ENCODE measurements at regions not wholly inside any gene's neighbourhood (a gene's known extent, or its start where the extent isn't known, plus 50 kb on each side); places are given as distances from the start of the nearest gene placed in this dataset.

DNA sequence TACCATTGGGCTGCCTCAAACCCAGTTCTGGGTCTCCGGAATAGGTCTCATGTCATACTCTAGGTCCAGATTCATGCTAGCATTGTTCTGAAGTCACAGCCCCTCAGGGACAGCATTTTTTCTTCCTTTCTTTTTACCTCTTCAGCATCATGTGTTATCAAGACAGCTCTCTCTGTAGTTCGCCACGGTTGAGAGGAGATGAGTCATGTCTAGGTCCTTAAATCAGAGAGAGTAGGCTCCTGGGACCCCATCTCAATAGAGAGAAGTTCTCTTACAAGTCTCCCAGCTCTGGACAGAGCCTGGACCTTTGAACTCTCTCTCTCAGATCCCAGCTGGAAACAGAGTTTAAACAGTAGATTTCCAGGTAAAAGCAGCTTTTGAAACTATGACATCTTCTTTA is 332.4 kb upstream of the CD180 start:
- no peak overlapping the region for H3K4me3 ChIP-seq (ENCODE audit: low read depth, low read length)
- peaks cover 4% of the 10 kb centered on the region for H3K9me3 ChIP-seq (ENCODE audit: control insufficient read depth, insufficient read depth, low read length)
- H3K36me3 ChIP-seq (ENCODE audit: control insufficient read depth, insufficient read depth, low read length): no peaks in the 10 kb centered on the region
- H3K27ac ChIP-seq (ENCODE audit: low read depth, low read length): no peak overlapping the region
- 69% methylated on average over 3 of the region's 3 CpGs for WGBS (ENCODE audit: insufficient coverage)
- DNase-seq (ENCODE audit: low read depth in 4 of 6, low spot score in 6 of 6): no peak
- H3K27me3 ChIP-seq (ENCODE audit: control insufficient read depth, insufficient read depth, low read length): no peaks in the 10 kb centered on the region
- H3K4me1 ChIP-seq (ENCODE audit: control insufficient read depth, insufficient read depth, low read length): no peaks in the 10 kb centered on the region

GRCh38 chr5:67526793-67527192 is 330.2 kb upstream of the CD180 start:
- no peak overlapping the region for H3K4me3 ChIP-seq (ENCODE audit: low read depth, low read length)
- H3K9me3 ChIP-seq (ENCODE audit: control insufficient read depth, insufficient read depth, low read length): peaks cover 4% of the 10 kb centered on the region
- no peaks in the 10 kb centered on the region for H3K4me1 ChIP-seq (ENCODE audit: control insufficient read depth, insufficient read depth, low read length)
- no peaks in the 10 kb centered on the region for H3K36me3 ChIP-seq (ENCODE audit: control insufficient read depth, insufficient read depth, low read length)
- H3K27me3 ChIP-seq (ENCODE audit: control insufficient read depth, insufficient read depth, low read length): no peaks in the 10 kb centered on the region
- no peak overlapping the region for H3K27ac ChIP-seq (ENCODE audit: low read depth, low read length)
- no CpG with 5 or more reads among the region's 2 CpGs for WGBS (ENCODE audit: insufficient coverage)
- no peak for DNase-seq (ENCODE audit: low read depth in 4 of 6, low spot score in 6 of 6)

- H3K4me3 ChIP-seq (ENCODE audit: low read depth, low read length): no peak overlapping the region
- no peaks in the 10 kb centered on the region for H3K4me1 ChIP-seq (ENCODE audit: control insufficient read depth, insufficient read depth, low read length)
- H3K9me3 ChIP-seq (ENCODE audit: control insufficient read depth, insufficient read depth, low read length): no peaks in the 10 kb centered on the region
- no peak overlapping the region for H3K27ac ChIP-seq (ENCODE audit: low read depth, low read length)
- H3K36me3 ChIP-seq (ENCODE audit: control insufficient read depth, insufficient read depth, low read length): no peaks in the 10 kb centered on the region
- WGBS (ENCODE audit: insufficient coverage): 83% methylated on average over 1 of the region's 6 CpGs
- DNase-seq (ENCODE audit: low read depth in 4 of 6, low spot score in 6 of 6): peak in 2 of 6 donors; percentile 70 to 93
- H3K27me3 ChIP-seq (ENCODE audit: control insufficient read depth, insufficient read depth, low read length): no peaks in the 10 kb centered on the region
Observed at GRCh38 chr5:67520161-67520908, 323.7 kb upstream of the CD180 start.

DNA sequence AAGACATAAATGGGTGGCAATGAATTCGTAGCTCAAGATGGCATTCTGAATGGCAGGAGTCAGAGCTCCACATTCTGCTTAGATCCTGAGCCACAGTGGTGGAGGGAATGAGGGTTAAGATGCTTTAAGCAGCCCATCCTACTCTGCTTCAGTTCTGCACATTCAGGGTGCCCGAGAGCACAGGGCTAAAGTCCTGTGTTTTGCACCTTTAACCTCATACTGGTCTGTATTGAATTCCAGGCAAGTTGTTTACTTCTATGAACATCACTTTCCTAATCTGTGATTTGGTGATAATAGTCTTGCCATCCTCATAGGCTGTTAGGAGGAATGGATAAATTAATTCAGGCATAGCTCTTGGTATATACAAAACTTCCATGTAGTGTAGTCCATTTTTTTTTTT is 321.6 kb upstream of the CD180 start:
- no peaks in the 10 kb centered on the region for H3K36me3 ChIP-seq (ENCODE audit: control insufficient read depth, insufficient read depth, low read length)
- H3K4me1 ChIP-seq (ENCODE audit: control insufficient read depth, insufficient read depth, low read length): no peaks in the 10 kb centered on the region
- H3K4me3 ChIP-seq (ENCODE audit: low read depth, low read length): no peak overlapping the region
- WGBS (ENCODE audit: insufficient coverage): no CpG with 5 or more reads among the region's 2 CpGs
- no peaks in the 10 kb centered on the region for H3K9me3 ChIP-seq (ENCODE audit: control insufficient read depth, insufficient read depth, low read length)
- DNase-seq (ENCODE audit: low read depth in 4 of 6, low spot score in 6 of 6): no peak
- H3K27me3 ChIP-seq (ENCODE audit: control insufficient read depth, insufficient read depth, low read length): no peaks in the 10 kb centered on the region
- no peak overlapping the region for H3K27ac ChIP-seq (ENCODE audit: low read depth, low read length)

DNA sequence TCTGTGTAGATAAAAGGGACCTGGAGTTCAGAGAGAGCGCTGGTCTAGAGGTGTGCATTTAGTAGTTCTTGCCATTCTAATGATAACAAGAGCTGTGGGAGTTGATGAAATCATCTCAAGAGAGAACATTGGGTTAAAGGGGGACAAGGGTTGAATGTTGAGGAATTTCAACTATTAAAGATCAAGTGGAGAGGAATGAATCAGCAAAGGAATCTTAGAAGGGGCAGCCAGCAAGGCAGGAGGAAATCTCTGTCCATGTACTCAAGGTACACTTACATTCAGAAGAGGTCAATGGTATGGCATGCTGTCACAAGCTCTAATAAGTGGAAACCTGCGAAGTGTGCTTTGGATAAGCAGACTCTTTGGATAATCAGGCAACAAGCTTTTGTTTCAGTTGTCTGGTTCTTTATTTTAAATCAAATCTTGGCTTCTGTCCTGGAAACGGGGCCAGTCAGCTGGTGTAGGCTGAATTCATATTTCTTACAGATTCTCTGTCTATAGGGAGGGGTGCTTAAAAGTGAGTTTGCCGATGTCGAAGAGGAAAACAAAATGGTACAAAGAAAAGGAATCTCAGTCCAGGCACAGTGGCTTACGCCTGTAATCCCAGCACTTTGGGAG is 320.5 kb upstream of the CD180 start:
- Histone ChIP-seq H3K4me3 (ENCODE audit: low read depth, low read length) (no peak overlapping the region), H3K36me3 (ENCODE audit: control insufficient read depth, insufficient read depth, low read length) (no peaks in the 10 kb centered on the region), H3K27me3 (ENCODE audit: control insufficient read depth, insufficient read depth, low read length) (no peaks in the 10 kb centered on the region), H3K27ac (ENCODE audit: low read depth, low read length) (no peak overlapping the region), H3K9me3 (ENCODE audit: control insufficient read depth, insufficient read depth, low read length) (no peaks in the 10 kb centered on the region), H3K4me1 (ENCODE audit: control insufficient read depth, insufficient read depth, low read length) (no peaks in the 10 kb centered on the region)
- WGBS (ENCODE audit: insufficient coverage): 92% methylated on average over 4 of the region's 6 CpGs
- DNase-seq (ENCODE audit: low read depth in 4 of 6, low spot score in 6 of 6): peak in 1 of 6 donors; percentile 83

GRCh38 chr5:67515762-67516161 is 319.2 kb upstream of the CD180 start:
- H3K36me3 ChIP-seq (ENCODE audit: control insufficient read depth, insufficient read depth, low read length): no peaks in the 10 kb centered on the region
- no peak overlapping the region for H3K27ac ChIP-seq (ENCODE audit: low read depth, low read length)
- no peak for DNase-seq (ENCODE audit: low read depth in 4 of 6, low spot score in 6 of 6)
- H3K9me3 ChIP-seq (ENCODE audit: control insufficient read depth, insufficient read depth, low read length): no peaks in the 10 kb centered on the region
- no peaks in the 10 kb centered on the region for H3K27me3 ChIP-seq (ENCODE audit: control insufficient read depth, insufficient read depth, low read length)
- H3K4me1 ChIP-seq (ENCODE audit: control insufficient read depth, insufficient read depth, low read length): no peaks in the 10 kb centered on the region
- no peak overlapping the region for H3K4me3 ChIP-seq (ENCODE audit: low read depth, low read length)
- 88% methylated on average over 1 of the region's 2 CpGs for WGBS (ENCODE audit: insufficient coverage)

DNA sequence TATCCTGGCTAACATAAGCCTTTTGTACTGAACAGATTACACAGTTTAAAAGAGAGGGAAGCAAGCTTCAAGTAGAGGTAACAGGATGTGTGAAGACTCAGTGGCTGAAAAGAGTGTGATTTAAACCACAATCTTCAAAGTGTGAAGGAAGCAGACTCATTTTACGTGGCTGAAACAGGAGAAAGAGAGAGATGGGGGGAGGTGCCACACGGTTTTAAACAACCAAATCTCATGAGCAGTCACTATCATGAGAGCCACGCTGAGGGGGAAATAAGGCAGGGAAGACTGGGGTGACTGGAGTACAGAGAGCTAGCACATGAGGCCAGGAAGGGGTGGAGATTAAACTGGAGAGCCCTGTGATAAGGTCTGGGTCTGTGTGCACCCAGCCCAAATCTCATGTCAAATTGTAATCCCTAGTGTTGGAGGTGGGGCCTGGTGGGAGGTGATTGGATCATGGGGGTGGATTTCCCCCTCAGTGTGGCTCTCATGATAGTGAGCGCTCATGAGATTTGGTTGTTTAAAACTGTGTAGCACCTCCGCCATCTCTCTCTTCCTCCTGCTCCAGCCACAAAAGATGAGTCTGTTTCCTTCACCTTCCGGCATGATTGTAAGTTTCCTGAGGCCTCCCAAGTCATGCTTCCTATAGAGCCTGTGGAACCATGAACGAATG is 318.6 kb upstream of the CD180 start:
- no peak for DNase-seq (ENCODE audit: low read depth in 4 of 6, low spot score in 6 of 6)
- Histone ChIP-seq H3K4me1 (ENCODE audit: control insufficient read depth, insufficient read depth, low read length) (no peaks in the 10 kb centered on the region), H3K27me3 (ENCODE audit: control insufficient read depth, insufficient read depth, low read length) (no peaks in the 10 kb centered on the region), H3K36me3 (ENCODE audit: control insufficient read depth, insufficient read depth, low read length) (no peaks in the 10 kb centered on the region), H3K4me3 (ENCODE audit: low read depth, low read length) (no peak overlapping the region), H3K27ac (ENCODE audit: low read depth, low read length) (no peak overlapping the region), H3K9me3 (ENCODE audit: control insufficient read depth, insufficient read depth, low read length) (no peaks in the 10 kb centered on the region)
- 90% methylated on average over 6 of the region's 7 CpGs for WGBS (ENCODE audit: insufficient coverage)

GRCh38 chr5:67512758-67513157 is 316.2 kb upstream of the CD180 start:
- Histone ChIP-seq H3K36me3 (ENCODE audit: control insufficient read depth, insufficient read depth, low read length) (no peaks in the 10 kb centered on the region), H3K27me3 (ENCODE audit: control insufficient read depth, insufficient read depth, low read length) (no peaks in the 10 kb centered on the region), H3K4me1 (ENCODE audit: control insufficient read depth, insufficient read depth, low read length) (no peaks in the 10 kb centered on the region), H3K9me3 (ENCODE audit: control insufficient read depth, insufficient read depth, low read length) (no peaks in the 10 kb centered on the region), H3K4me3 (ENCODE audit: low read depth, low read length) (no peak overlapping the region), H3K27ac (ENCODE audit: low read depth, low read length) (no peak overlapping the region)
- WGBS (ENCODE audit: insufficient coverage): no CpG with 5 or more reads among the region's 1 CpG
- no peak for DNase-seq (ENCODE audit: low read depth in 4 of 6, low spot score in 6 of 6)

- Histone ChIP-seq H3K9me3 (ENCODE audit: control insufficient read depth, insufficient read depth, low read length) (no peaks in the 10 kb centered on the region), H3K36me3 (ENCODE audit: control insufficient read depth, insufficient read depth, low read length) (no peaks in the 10 kb centered on the region), H3K27me3 (ENCODE audit: control insufficient read depth, insufficient read depth, low read length) (no peaks in the 10 kb centered on the region), H3K4me1 (ENCODE audit: control insufficient read depth, insufficient read depth, low read length) (no peaks in the 10 kb centered on the region), H3K27ac (ENCODE audit: low read depth, low read length) (no peak overlapping the region), H3K4me3 (ENCODE audit: low read depth, low read length) (no peak overlapping the region)
- DNase-seq (ENCODE audit: low read depth in 4 of 6, low spot score in 6 of 6): peak in 1 of 6 donors; percentile 39
- WGBS (ENCODE audit: insufficient coverage): no CpG with 5 or more reads among the region's 1 CpG
Observed at GRCh38 chr5:67511911-67512310, 315.3 kb upstream of the CD180 start.

DNA sequence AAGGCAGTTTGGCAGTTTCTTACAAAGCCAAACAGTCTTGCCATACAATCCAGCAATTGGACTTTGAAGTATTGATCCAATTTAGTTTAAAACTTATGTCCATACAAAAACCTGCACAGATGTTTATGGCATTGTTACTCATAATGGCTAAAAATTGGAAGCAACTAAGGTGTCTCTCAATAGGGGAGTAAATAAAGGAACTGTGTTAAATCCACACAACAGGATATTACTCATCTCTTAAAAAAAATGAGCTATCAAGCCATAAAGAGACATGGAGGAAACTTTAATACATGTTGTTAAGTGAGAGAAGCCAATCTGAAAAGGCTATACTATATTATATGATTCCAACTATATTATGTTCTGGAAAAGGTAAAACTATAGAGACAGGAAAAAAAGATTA is 313.6 kb upstream of the CD180 start:
- Histone ChIP-seq H3K4me3 (ENCODE audit: low read depth, low read length) (no peak overlapping the region), H3K4me1 (ENCODE audit: control insufficient read depth, insufficient read depth, low read length) (no peaks in the 10 kb centered on the region), H3K36me3 (ENCODE audit: control insufficient read depth, insufficient read depth, low read length) (no peaks in the 10 kb centered on the region), H3K27ac (ENCODE audit: low read depth, low read length) (no peak overlapping the region), H3K9me3 (ENCODE audit: control insufficient read depth, insufficient read depth, low read length) (no peaks in the 10 kb centered on the region), H3K27me3 (ENCODE audit: control insufficient read depth, insufficient read depth, low read length) (no peaks in the 10 kb centered on the region)
- DNase-seq (ENCODE audit: low read depth in 4 of 6, low spot score in 6 of 6): no peak

All from spinal cord (tissue), 9 donors.